Thyroid gland (tissue), 4 donors: ENCODE measurements at regions not wholly inside any gene's neighbourhood (a gene's known extent, or its start where the extent isn't known, plus 50 kb on each side); places are given as distances from the start of the nearest gene placed in this dataset.

Experiments
- DNase-seq, 2 donors: peaks; one replicate each; pipeline ENCODE4 v3.0.0-alpha.2; 2019
- H3K27ac ChIP-seq, 3 donors: fragments of 200-600 bp; sonication (generic); 1 replicate in 2 of 3; 2 replicates in 1 of 3; pipeline ENCODE4 v1.5.1; 2016 to 2019; ENCODE audit warnings: mild to moderate bottlenecking in 1 of 3, moderate library complexity in 1 of 3
- H3K27me3 ChIP-seq: fragments of 200-600 bp; sonication (generic); one replicate; pipeline ENCODE4 v1.5.1; 2019
- H3K36me3 ChIP-seq, 2 donors: fragments of 200-600 bp; sonication (generic); one replicate each; pipeline ENCODE4 v1.5.1; 2016 to 2019
- H3K4me1 ChIP-seq, 2 donors: fragments of 200-600 bp; sonication (generic); one replicate each; pipeline ENCODE4 v1.5.1; 2017 to 2019
- H3K4me3 ChIP-seq, 3 donors: fragments of 200-600 bp; sonication (generic); replicated peaks in 1 of 3; 1 replicate in 2 of 3; 2 replicates in 1 of 3; pipeline ENCODE4 v1.5.1; 2016; ENCODE audit warnings: mild to moderate bottlenecking in 1 of 3
- H3K9me3 ChIP-seq: fragments of 200-600 bp; sonication (generic); one replicate; pipeline ENCODE4 v1.5.1; 2017
- CTCF ChIP-seq, 6 experiments: fragments of 200-600 bp in 3 of 6; fragments of 450-650 bp in 3 of 6; sonication (generic) in 3 of 6; IDR thresholded peaks; one replicate each; pipeline ENCODE4 v1.5.1; 2016 to 2019; ENCODE audit warnings: antibody characterized with exemption in 6 of 6, mild to moderate bottlenecking in 2 of 6, inconsistent platforms in 1 of 6, moderate library complexity in 1 of 6
- POLR2A ChIP-seq, 2 donors: fragments of 450-650 bp; IDR thresholded peaks; one replicate each; pipeline ENCODE4 v1.6.1; 2017; ENCODE audit warnings: antibody characterized with exemption in 2 of 2, mild to moderate bottlenecking in 2 of 2, moderate library complexity in 1 of 2
- whole genome bisulfite sequencing, 2 donors: methylation state at CpG; one replicate each; pipeline ENCODE4 v1.1.5; 2017; 5-methylcytosine and 5-hydroxymethylcytosine counted together
- intact Hi-C: fragments of 100-400 bp; cut with DNase I; formaldehyde crosslinking; loops from one replicate; pipeline ENCODE4 v1.15.1; 2023

GRCh38 chr21:19148056-19148455, 744.5 kb upstream of the TMPRSS15 start:
- DNase-seq, result no peak
- TF ChIP-seq CTCF (IDR thresholded peaks at IDR 0.05) (no peak), POLR2A (IDR thresholded peaks at IDR 0.05) (no peak)
- 70 to 81% methylated on average over 3 of the region's 3 CpGs for WGBS, 2 donors

DNA sequence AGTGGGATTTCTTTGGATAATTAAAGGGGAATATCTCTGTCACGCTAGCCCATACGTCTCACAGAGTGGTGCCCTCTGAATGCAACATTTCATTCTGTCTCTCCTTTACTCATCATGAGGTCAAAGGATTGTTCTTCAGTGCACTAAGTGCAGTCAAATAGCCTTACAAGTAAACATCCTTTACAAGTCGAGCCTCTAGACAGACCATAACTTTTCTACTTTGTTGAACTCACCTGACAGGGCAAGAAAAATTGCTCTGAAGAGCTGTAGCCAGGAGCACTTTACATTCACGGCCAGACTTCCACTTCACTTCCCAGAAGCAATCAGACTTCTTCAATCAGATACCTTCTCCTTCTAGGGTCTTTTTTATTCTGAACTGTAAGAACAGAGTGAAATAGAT, 768.0 kb upstream of the TMPRSS15 start:
- H3K27ac ChIP-seq, result no peak overlapping the region
- no peak for DNase-seq
- TF ChIP-seq CTCF (IDR thresholded peaks at IDR 0.05) (no peak), POLR2A (IDR thresholded peaks at IDR 0.05) (no peak)
- no peaks in the 10 kb centered on the region for H3K36me3 ChIP-seq
- no peaks in the 10 kb centered on the region for H3K27me3 ChIP-seq
- H3K4me3 ChIP-seq, result no peak overlapping the region
- H3K4me1 ChIP-seq, result no peaks in the 10 kb centered on the region
- H3K9me3 ChIP-seq, result no peaks in the 10 kb centered on the region
- WGBS, 2 donors, result 18 to 21% methylated on average over 4 of the region's 4 CpGs
- intact Hi-C loops, result no loop called here

More at GRCh38 chr21:19148056-19148455, 744.5 kb upstream of the TMPRSS15 start:
- H3K9me3 ChIP-seq, result no peaks in the 10 kb centered on the region
- H3K4me3 ChIP-seq, result no peak overlapping the region
- intact Hi-C loops, result no loop called here
- H3K36me3 ChIP-seq, result no peaks in the 10 kb centered on the region
- no peaks in the 10 kb centered on the region for H3K4me1 ChIP-seq
- H3K27ac ChIP-seq, result no peak overlapping the region
- no peaks in the 10 kb centered on the region for H3K27me3 ChIP-seq

- Histone ChIP-seq H3K36me3 (no peaks in the 10 kb centered on the region), H3K27ac (no peak overlapping the region), H3K9me3 (no peaks in the 10 kb centered on the region), H3K27me3 (no peaks in the 10 kb centered on the region), H3K4me1 (no peaks in the 10 kb centered on the region), H3K4me3 (no peak overlapping the region)
- 86 to 88% methylated on average over 3 of the region's 3 CpGs for WGBS, 2 donors
- DNase-seq, result no peak
- TF ChIP-seq POLR2A (IDR thresholded peaks at IDR 0.05) (no peak), CTCF (IDR thresholded peaks at IDR 0.05) (no peak)
- intact Hi-C loops, result no loop called here
Measured at GRCh38 chr21:19181604-19182140, 778.1 kb upstream of the TMPRSS15 start.

GRCh38 chr21:19197950-19198349, 794.4 kb upstream of the TMPRSS15 start:
- no peak for DNase-seq
- no peak overlapping the region for H3K4me3 ChIP-seq
- H3K27me3 ChIP-seq, result no peaks in the 10 kb centered on the region
- TF ChIP-seq POLR2A (IDR thresholded peaks at IDR 0.05) (no peak), CTCF (IDR thresholded peaks at IDR 0.05) (no peak)
- H3K27ac ChIP-seq, result no peak overlapping the region
- H3K36me3 ChIP-seq, result no peaks in the 10 kb centered on the region
- 41% methylated on average over 4 of the region's 4 CpGs for WGBS, 2 donors
- H3K9me3 ChIP-seq, result no peaks in the 10 kb centered on the region
- H3K4me1 ChIP-seq, result no peaks in the 10 kb centered on the region
- intact Hi-C loops, result no loop called here

DNA sequence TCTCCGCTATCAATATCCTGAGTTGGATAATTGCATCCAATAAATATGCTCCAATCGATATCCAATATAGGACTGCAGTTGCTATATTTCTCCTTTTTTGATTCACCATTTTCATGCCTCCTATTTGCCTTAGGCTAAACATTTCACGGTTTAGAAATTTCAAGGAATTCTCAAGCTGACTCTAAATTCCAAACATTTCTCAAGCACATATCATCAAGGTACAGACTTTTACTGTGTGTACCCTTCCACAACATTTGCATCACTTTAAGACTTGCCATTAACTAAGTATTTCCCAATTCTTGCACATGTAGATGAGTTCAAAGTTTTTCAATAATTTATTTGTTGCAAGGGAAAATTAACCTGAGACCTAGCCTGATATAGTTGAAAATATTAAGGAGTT, 795.2 kb upstream of the TMPRSS15 start:
- no peak overlapping the region for H3K27ac ChIP-seq
- H3K4me1 ChIP-seq, result no peaks in the 10 kb centered on the region
- no peak for TF ChIP-seq POLR2A (IDR thresholded peaks at IDR 0.05)
- no peak for TF ChIP-seq CTCF (IDR thresholded peaks at IDR 0.05)
- H3K4me3 ChIP-seq, result no peak overlapping the region
- H3K9me3 ChIP-seq, result no peaks in the 10 kb centered on the region
- 56 to 72% methylated on average over 3 of the region's 3 CpGs for WGBS, 2 donors
- no peaks in the 10 kb centered on the region for H3K36me3 ChIP-seq
- H3K27me3 ChIP-seq, result no peaks in the 10 kb centered on the region
- intact Hi-C loops, result no loop called here
- DNase-seq, result no peak
